ENCODE measurements at regions not wholly inside any gene's neighbourhood (a gene's known extent, or its start where the extent isn't known, plus 50 kb on each side); places are given as distances from the start of the nearest gene placed in this dataset.

- no peak for DNase-seq (ENCODE audit: low spot score)
Observed at GRCh38 chr11:110028921-110029320, 64.3 kb upstream of the ZC3H12C start.

- DNase-seq (ENCODE audit: low spot score) = peak; percentile 33
Observed at GRCh38 chr11:110029714-110030113, 63.5 kb upstream of the ZC3H12C start.

GRCh38 chr11:110031171-110031570, 62.0 kb upstream of the ZC3H12C start:
- no peak for DNase-seq (ENCODE audit: low spot score)

- DNase-seq (ENCODE audit: low spot score) = no peak
Observed at GRCh38 chr11:110032259-110032658, 60.9 kb upstream of the ZC3H12C start.

- no peak for DNase-seq (ENCODE audit: low spot score)
Observed at GRCh38 chr11:110032957-110033570, 60.1 kb upstream of the ZC3H12C start.

GRCh38 chr11:110034806-110035205, 58.4 kb upstream of the ZC3H12C start:
- no peak for DNase-seq (ENCODE audit: low spot score)

- DNase-seq (ENCODE audit: low spot score) = no peak
Observed at GRCh38 chr11:110035357-110035756, 57.8 kb upstream of the ZC3H12C start.

GRCh38 chr11:110038201-110038600, 55.0 kb upstream of the ZC3H12C start:
- no peak for DNase-seq (ENCODE audit: low spot score)
